BLaER1 (cell line): ENCODE measurements at regions not wholly inside any gene's neighbourhood (a gene's known extent, or its start where the extent isn't known, plus 50 kb on each side); places are given as distances from the start of the nearest gene placed in this dataset.
"Not testable (repeated sequence)": the region's sequence is repeated elsewhere in the genome, so short reads cannot be mapped to it uniquely, and the experiment has no call there.

Source experiments
- H3K27ac ChIP-seq: shearing (Covaris generic); formaldehyde crosslinking; 2 replicates; pipeline ENCODE4 v1.8.1; 2022
- H3K27me3 ChIP-seq: shearing (Covaris generic); formaldehyde crosslinking; 2 replicates; pipeline ENCODE4 v1.8.1; 2022
- H3K36me3 ChIP-seq: shearing (Covaris generic); formaldehyde crosslinking; 2 replicates; pipeline ENCODE4 v1.8.1; 2022
- H3K4me1 ChIP-seq: shearing (Covaris generic); formaldehyde crosslinking; 2 replicates; pipeline ENCODE4 v1.8.1; 2022
- H3K4me2 ChIP-seq: shearing (Covaris generic); formaldehyde crosslinking; 2 replicates; pipeline ENCODE4 v1.8.1; 2022
- H3K4me3 ChIP-seq: shearing (Covaris generic); formaldehyde crosslinking; 2 replicates; pipeline ENCODE4 v1.8.1; 2022
- H3K9ac ChIP-seq: shearing (Covaris generic); formaldehyde crosslinking; 2 replicates; pipeline ENCODE4 v1.8.1; 2022
- H3K9me3 ChIP-seq: shearing (Covaris generic); formaldehyde crosslinking; 2 replicates; pipeline ENCODE4 v1.8.1; 2022
- H4K20me1 ChIP-seq: shearing (Covaris generic); formaldehyde crosslinking; 2 replicates; pipeline ENCODE4 v1.8.1; 2022
- Cebpa-rat ChIP-seq: shearing (Covaris generic); IDR thresholded peaks from 2 replicates; pipeline ENCODE4 v1.8.1; 2022

- no peaks in the 10 kb centered on the region for H3K36me3 ChIP-seq
- no peak overlapping the region for H3K9ac ChIP-seq
- no peak for TF ChIP-seq Cebpa-rat
- no peaks in the 10 kb centered on the region for H3K4me1 ChIP-seq
- H3K9me3 ChIP-seq: no peaks in the 10 kb centered on the region
- H3K4me3 ChIP-seq: no peak overlapping the region
- no peak overlapping the region for H3K4me2 ChIP-seq
- H3K27ac ChIP-seq: no peak overlapping the region
- H3K27me3 ChIP-seq: no peaks in the 10 kb centered on the region
- no peaks in the 10 kb centered on the region for H4K20me1 ChIP-seq
Observed at GRCh38 chr13:33409673-33410510, 124.3 kb upstream of the STARD13 start.

- H3K9ac ChIP-seq: no peak overlapping the region
- no peaks in the 10 kb centered on the region for H4K20me1 ChIP-seq
- no peaks in the 10 kb centered on the region for H3K36me3 ChIP-seq
- no peaks in the 10 kb centered on the region for H3K9me3 ChIP-seq
- no peak for TF ChIP-seq Cebpa-rat
- no peaks in the 10 kb centered on the region for H3K4me1 ChIP-seq
- H3K27ac ChIP-seq: no peak overlapping the region
- H3K27me3 ChIP-seq: no peaks in the 10 kb centered on the region
- no peak overlapping the region for H3K4me2 ChIP-seq
- no peak overlapping the region for H3K4me3 ChIP-seq
Observed at GRCh38 chr13:33410619-33411018, 125.1 kb upstream of the STARD13 start.

- TF ChIP-seq Cebpa-rat: no peak
- Histone ChIP-seq H3K4me3 (no peak overlapping the region), H3K9me3 (no peaks in the 10 kb centered on the region)
Observed at GRCh38 chr13:33411312-33411711, 125.8 kb upstream of the STARD13 start.

GRCh38 chr13:33415822-33416221 is 130.3 kb upstream of the STARD13 start:
- Histone ChIP-seq H3K4me3 (no peak overlapping the region), H3K9ac (no peak overlapping the region), H3K9me3 (peaks cover 6% of the 10 kb centered on the region; the same call in 1 of the 2 replicates), H3K27me3 (no peaks in the 10 kb centered on the region), H3K27ac (no peak overlapping the region), H3K36me3 (no peaks in the 10 kb centered on the region), H3K4me1 (no peaks in the 10 kb centered on the region), H3K4me2 (no peak overlapping the region), H4K20me1 (no peaks in the 10 kb centered on the region)
- no peak for TF ChIP-seq Cebpa-rat

More at GRCh38 chr13:33411312-33411711, 125.8 kb upstream of the STARD13 start:
- Histone ChIP-seq H3K4me2 (no peak overlapping the region), H3K9ac (no peak overlapping the region), H3K27ac (no peak overlapping the region), H3K36me3 (no peaks in the 10 kb centered on the region), H4K20me1 (no peaks in the 10 kb centered on the region), H3K4me1 (no peaks in the 10 kb centered on the region), H3K27me3 (no peaks in the 10 kb centered on the region)

- not testable (repeated sequence) for H3K4me1 ChIP-seq, H4K20me1 ChIP-seq, H3K4me2 ChIP-seq, H3K27me3 ChIP-seq, H3K27ac ChIP-seq, H3K9ac ChIP-seq, H3K4me3 ChIP-seq, H3K36me3 ChIP-seq, H3K9me3 ChIP-seq
Observed at GRCh38 chr13:33418224-33418953, 132.8 kb upstream of the STARD13 start.

- H3K27me3 ChIP-seq, H3K9ac ChIP-seq, H4K20me1 ChIP-seq, H3K4me3 ChIP-seq, H3K9me3 ChIP-seq, H3K4me2 ChIP-seq, H3K27ac ChIP-seq, H3K4me1 ChIP-seq, H3K36me3 ChIP-seq: not testable (repeated sequence)
Observed at GRCh38 chr13:33420117-33420516, 134.6 kb upstream of the STARD13 start.

GRCh38 chr13:33426131-33426530 is 140.6 kb upstream of the STARD13 start:
- H3K4me1 ChIP-seq: no peaks in the 10 kb centered on the region
- no peak overlapping the region for H3K9ac ChIP-seq
- no peaks in the 10 kb centered on the region for H3K36me3 ChIP-seq
- no peak overlapping the region for H3K4me2 ChIP-seq
- H3K27ac ChIP-seq: no peak overlapping the region
- no peak for TF ChIP-seq Cebpa-rat
- H3K4me3 ChIP-seq: no peak overlapping the region
- peaks cover 7% of the 10 kb centered on the region; the same call in 1 of the 2 replicates for H3K9me3 ChIP-seq
- H3K27me3 ChIP-seq: no peaks in the 10 kb centered on the region
- no peaks in the 10 kb centered on the region for H4K20me1 ChIP-seq

GRCh38 chr13:33433316-33433715 is 147.8 kb upstream of the STARD13 start:
- Histone ChIP-seq H3K27ac (no peak overlapping the region), H3K27me3 (no peaks in the 10 kb centered on the region), H3K4me2 (no peak overlapping the region), H3K4me1 (no peaks in the 10 kb centered on the region), H4K20me1 (no peaks in the 10 kb centered on the region), H3K9ac (no peak overlapping the region), H3K4me3 (no peak overlapping the region), H3K36me3 (no peaks in the 10 kb centered on the region), H3K9me3 (peaks cover 7% of the 10 kb centered on the region; the same call in 1 of the 2 replicates)
- TF ChIP-seq Cebpa-rat: no peak

GRCh38 chr13:33434676-33435075 is 149.1 kb upstream of the STARD13 start:
- no peaks in the 10 kb centered on the region for H3K4me1 ChIP-seq
- TF ChIP-seq Cebpa-rat: no peak
- H3K4me2 ChIP-seq: no peak overlapping the region
- H3K27me3 ChIP-seq: no peaks in the 10 kb centered on the region
- H3K9ac ChIP-seq: no peak overlapping the region
- H3K27ac ChIP-seq: no peak overlapping the region
- no peaks in the 10 kb centered on the region for H3K9me3 ChIP-seq
- no peaks in the 10 kb centered on the region for H4K20me1 ChIP-seq
- H3K4me3 ChIP-seq: no peak overlapping the region
- no peaks in the 10 kb centered on the region for H3K36me3 ChIP-seq

- Histone ChIP-seq H3K27ac (no peak overlapping the region), H3K4me2 (no peak overlapping the region)
- no peak for TF ChIP-seq Cebpa-rat
Observed at GRCh38 chr13:33435207-33435606, 149.7 kb upstream of the STARD13 start.

More at GRCh38 chr13:33435207-33435606, 149.7 kb upstream of the STARD13 start:
- Histone ChIP-seq H3K9ac (no peak overlapping the region), H3K27me3 (no peaks in the 10 kb centered on the region), H3K4me3 (no peak overlapping the region), H3K9me3 (no peaks in the 10 kb centered on the region), H3K36me3 (no peaks in the 10 kb centered on the region), H4K20me1 (no peaks in the 10 kb centered on the region), H3K4me1 (no peaks in the 10 kb centered on the region)
